NB4 (cell line): ENCODE measurements at regions not wholly inside any gene's neighbourhood (a gene's known extent, or its start where the extent isn't known, plus 50 kb on each side); places are given as distances from the start of the nearest gene placed in this dataset.
"Not testable (repeated sequence)": the region's sequence is repeated elsewhere in the genome, so short reads cannot be mapped to it uniquely, and the experiment has no call there.

Experiments used
- DNase-seq: peaks from one replicate; pipeline ENCODE4 v3.0.0; 2010; ENCODE audit warnings: low read depth
- H3K4me3 ChIP-seq: one replicate; pipeline ENCODE4 v1.5.1; 2011; ENCODE audit warnings: mild to moderate bottlenecking, low read depth, low read length, moderate library complexity
- CTCF ChIP-seq: IDR thresholded peaks from one replicate; pipeline ENCODE4 v1.5.1; 2012; ENCODE audit warnings: low read depth, low read length
- MAX ChIP-seq: IDR thresholded peaks from 2 replicates; pipeline ENCODE4 v1.6.1; 2011; ENCODE audit warnings: low read depth, low read length
- MYC ChIP-seq: IDR thresholded peaks from 2 replicates; pipeline ENCODE4 v1.6.1; 2011; ENCODE audit warnings: low read depth, low read length
- POLR2A ChIP-seq: IDR thresholded peaks from 2 replicates; pipeline ENCODE4 v1.6.1; 2011; ENCODE audit warnings: mild to moderate bottlenecking; ENCODE audit not compliant: insufficient read length; ENCODE audit errors: extremely low read depth

GRCh38 chr6:55100686-55101085 is 73.6 kb upstream of the HCRTR2 start:
- TF ChIP-seq CTCF = no peak
- no peak for TF ChIP-seq MYC
- TF ChIP-seq MAX = no peak
- no peak for TF ChIP-seq POLR2A
- no peak for DNase-seq
- H3K4me3 ChIP-seq = no peak overlapping the region

DNA sequence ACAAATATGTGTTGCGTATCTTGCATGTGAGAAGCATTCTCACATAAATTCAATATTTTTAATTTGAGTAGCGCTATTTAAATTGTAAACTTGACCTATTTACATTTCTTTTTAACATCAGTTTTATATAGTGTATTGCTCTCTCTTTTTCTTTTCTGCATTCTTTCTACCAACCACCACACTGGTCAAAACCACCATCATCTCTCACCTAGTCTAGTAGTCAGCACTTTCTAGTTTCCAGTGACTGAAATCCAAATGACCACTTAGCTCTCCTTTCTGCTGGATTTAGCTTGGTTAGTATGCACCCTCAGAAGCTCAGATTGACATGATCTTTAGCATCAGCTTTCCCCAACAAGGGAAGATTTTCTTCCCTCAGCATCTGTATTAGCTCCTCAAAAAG is 73.2 kb upstream of the HCRTR2 start:
- DNase-seq = no peak
- TF ChIP-seq MAX = no peak
- no peak overlapping the region for H3K4me3 ChIP-seq

GRCh38 chr6:55108134-55109130 is 65.9 kb upstream of the HCRTR2 start:
- TF ChIP-seq CTCF = no peak
- TF ChIP-seq MYC = no peak
- no peak for TF ChIP-seq POLR2A
- TF ChIP-seq MAX = no peak
- no peak overlapping the region for H3K4me3 ChIP-seq
- no peak for DNase-seq

DNA sequence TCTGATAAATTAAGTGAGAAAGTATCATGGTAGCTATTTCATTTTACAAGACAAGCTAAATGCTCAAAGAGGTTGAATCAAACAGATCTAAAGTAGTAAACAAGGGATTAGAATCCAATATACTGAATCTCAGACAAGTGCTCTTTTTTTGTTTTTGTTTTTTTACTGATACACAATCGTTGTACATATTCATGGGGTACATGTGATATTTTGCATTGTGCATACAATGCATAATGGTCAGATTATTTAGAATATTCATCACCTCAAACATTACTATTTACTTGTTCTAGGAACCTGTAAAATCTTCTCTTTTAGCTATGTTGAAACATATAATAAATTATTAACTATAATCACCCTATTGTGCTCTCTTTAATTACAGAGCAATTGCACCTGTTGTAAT is 57.0 kb upstream of the HCRTR2 start:
- H3K4me3 ChIP-seq = no peak overlapping the region
- no peak for DNase-seq
- TF ChIP-seq POLR2A = no peak
- TF ChIP-seq MAX = no peak
- TF ChIP-seq MYC = no peak
- no peak for TF ChIP-seq CTCF

DNA sequence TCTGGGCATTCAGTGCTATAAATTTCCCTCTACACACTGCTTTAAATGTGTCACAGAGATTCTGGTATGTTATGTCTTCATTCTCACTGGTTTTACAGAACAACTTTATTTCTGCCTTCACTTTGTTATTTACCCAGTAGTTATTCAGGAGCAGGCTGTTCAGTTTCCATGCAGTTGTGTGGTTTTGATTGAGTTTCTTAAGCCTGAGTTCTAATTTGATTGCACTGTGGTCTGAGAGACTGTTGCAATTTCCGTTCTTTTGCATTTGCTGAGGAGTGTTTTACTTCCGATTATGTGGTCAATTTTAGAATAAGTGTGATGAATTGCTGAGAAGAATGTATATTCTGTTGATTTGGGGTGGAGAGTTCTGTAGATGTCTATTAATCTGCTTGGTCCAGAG is 50.1 kb upstream of the HCRTR2 start:
- DNase-seq = peak; percentile 46
- not testable (repeated sequence) for H3K4me3 ChIP-seq
